C4-2B (cell line): ENCODE measurements at regions not wholly inside any gene's neighbourhood (a gene's known extent, or its start where the extent isn't known, plus 50 kb on each side); places are given as distances from the start of the nearest gene placed in this dataset.
"Not testable (repeated sequence)": the region's sequence is repeated elsewhere in the genome, so short reads cannot be mapped to it uniquely, and the experiment has no call there.

Source experiments
- ZFX ChIP-seq: fragments of 450-650 bp; IDR thresholded peaks from 2 replicates; pipeline ENCODE4 v1.6.1; 2017
- TF ChIP-seq, protein P1 (sequence below): fragments of 450-650 bp; conservative IDR thresholded peaks from 2 replicates; pipeline ENCODE4 v1.5.1; 2017; ENCODE audit warnings: mild to moderate bottlenecking

DNA sequence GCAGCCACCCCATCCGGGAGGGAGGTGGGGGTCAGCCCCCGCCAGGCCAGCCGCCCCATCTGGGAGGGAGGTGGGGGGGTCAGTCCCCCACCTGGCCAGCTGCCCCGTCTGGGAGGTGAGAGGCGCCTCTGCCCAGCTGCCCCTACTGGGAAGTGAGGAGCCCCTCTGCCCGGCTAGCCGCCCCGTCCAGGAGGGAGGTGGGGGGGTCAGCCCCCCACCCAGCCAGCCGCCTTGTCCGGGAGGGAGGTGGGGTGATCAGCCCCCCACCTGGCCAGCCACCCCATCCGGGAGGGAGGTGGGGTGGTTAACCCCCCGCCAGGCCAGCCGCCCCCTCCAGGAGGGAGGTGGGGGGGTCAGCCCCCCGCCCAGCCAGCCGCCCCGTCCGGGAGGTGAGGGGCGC, 852.4 kb upstream of the DEFB115 start:
- TF ChIP-seq, protein P1, sequence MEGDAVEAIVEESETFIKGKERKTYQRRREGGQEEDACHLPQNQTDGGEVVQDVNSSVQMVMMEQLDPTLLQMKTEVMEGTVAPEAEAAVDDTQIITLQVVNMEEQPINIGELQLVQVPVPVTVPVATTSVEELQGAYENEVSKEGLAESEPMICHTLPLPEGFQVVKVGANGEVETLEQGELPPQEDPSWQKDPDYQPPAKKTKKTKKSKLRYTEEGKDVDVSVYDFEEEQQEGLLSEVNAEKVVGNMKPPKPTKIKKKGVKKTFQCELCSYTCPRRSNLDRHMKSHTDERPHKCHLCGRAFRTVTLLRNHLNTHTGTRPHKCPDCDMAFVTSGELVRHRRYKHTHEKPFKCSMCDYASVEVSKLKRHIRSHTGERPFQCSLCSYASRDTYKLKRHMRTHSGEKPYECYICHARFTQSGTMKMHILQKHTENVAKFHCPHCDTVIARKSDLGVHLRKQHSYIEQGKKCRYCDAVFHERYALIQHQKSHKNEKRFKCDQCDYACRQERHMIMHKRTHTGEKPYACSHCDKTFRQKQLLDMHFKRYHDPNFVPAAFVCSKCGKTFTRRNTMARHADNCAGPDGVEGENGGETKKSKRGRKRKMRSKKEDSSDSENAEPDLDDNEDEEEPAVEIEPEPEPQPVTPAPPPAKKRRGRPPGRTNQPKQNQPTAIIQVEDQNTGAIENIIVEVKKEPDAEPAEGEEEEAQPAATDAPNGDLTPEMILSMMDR: not testable (repeated sequence)
- TF ChIP-seq ZFX: not testable (repeated sequence)
